ENCODE measurements at regions not wholly inside any gene's neighbourhood (a gene's known extent, or its start where the extent isn't known, plus 50 kb on each side); places are given as distances from the start of the nearest gene placed in this dataset.

GRCh38 chr5:7976411-7977190, 107.7 kb downstream of the MTRR start:
- H3K4me3 Mint-ChIP-seq, result no peak overlapping the region
- no peaks in the 10 kb centered on the region for H3K4me1 Mint-ChIP-seq (ENCODE audit: low read depth)
- H3K9me3 Mint-ChIP-seq, result peaks cover 4% of the 10 kb centered on the region; the same call in 1 of the 2 replicates
- no peak overlapping the region for H3K27ac Mint-ChIP-seq
- H3K36me3 Mint-ChIP-seq (ENCODE audit: low read depth), result no peaks in the 10 kb centered on the region
- TF ChIP-seq CTCF (IDR thresholded peaks at IDR 0.05), result no peak
- DNase-seq, result no peak
- H3K27me3 Mint-ChIP-seq (ENCODE audit: insufficient read depth), result no peaks in the 10 kb centered on the region; the same call in 1 of the 2 replicates

- TF ChIP-seq CTCF (IDR thresholded peaks at IDR 0.05), result no peak
- Mint-ChIP-seq H3K4me3 (no peak overlapping the region), H3K27ac (no peak overlapping the region), H3K27me3 (ENCODE audit: insufficient read depth) (peaks cover under 1% of the 10 kb centered on the region), H3K9me3 (peaks cover 11% of the 10 kb centered on the region; the same call in 1 of the 2 replicates), H3K4me1 (ENCODE audit: low read depth) (no peaks in the 10 kb centered on the region), H3K36me3 (ENCODE audit: low read depth) (no peaks in the 10 kb centered on the region)
- DNase-seq, result no peak
These were observed 109.2 kb downstream of the MTRR start for GRCh38 chr5:7978114-7978513.

GRCh38 chr5:7978991-7979390, 110.0 kb downstream of the MTRR start:
- no peak overlapping the region for H3K27ac Mint-ChIP-seq
- H3K27me3 Mint-ChIP-seq (ENCODE audit: insufficient read depth), result peaks cover 2% of the 10 kb centered on the region
- no peaks in the 10 kb centered on the region for H3K4me1 Mint-ChIP-seq (ENCODE audit: low read depth)
- no peak for DNase-seq
- peaks cover 11% of the 10 kb centered on the region; the same call in 1 of the 2 replicates for H3K9me3 Mint-ChIP-seq
- no peak overlapping the region for H3K4me3 Mint-ChIP-seq
- no peak for TF ChIP-seq CTCF (IDR thresholded peaks at IDR 0.05)
- no peaks in the 10 kb centered on the region for H3K36me3 Mint-ChIP-seq (ENCODE audit: low read depth)

GRCh38 chr5:7980881-7981280, 111.9 kb downstream of the MTRR start:
- H3K27me3 Mint-ChIP-seq (ENCODE audit: insufficient read depth), result peaks cover 2% of the 10 kb centered on the region
- no peak for TF ChIP-seq CTCF (IDR thresholded peaks at IDR 0.05)
- H3K36me3 Mint-ChIP-seq (ENCODE audit: low read depth), result no peaks in the 10 kb centered on the region
- H3K4me1 Mint-ChIP-seq (ENCODE audit: low read depth), result no peaks in the 10 kb centered on the region
- peaks cover 11% of the 10 kb centered on the region; the same call in 1 of the 2 replicates for H3K9me3 Mint-ChIP-seq
- DNase-seq, result no peak
- H3K27ac Mint-ChIP-seq, result no peak overlapping the region
- no peak overlapping the region for H3K4me3 Mint-ChIP-seq

GRCh38 chr5:7983433-7983832, 114.5 kb downstream of the MTRR start:
- no peak overlapping the region for H3K4me3 Mint-ChIP-seq
- no peak for DNase-seq
- no peak for TF ChIP-seq CTCF (IDR thresholded peaks at IDR 0.05)
- no peaks in the 10 kb centered on the region for H3K36me3 Mint-ChIP-seq (ENCODE audit: low read depth)
- no peak overlapping the region for H3K27ac Mint-ChIP-seq
- peaks cover 11% of the 10 kb centered on the region; the same call in 1 of the 2 replicates for H3K9me3 Mint-ChIP-seq
- H3K4me1 Mint-ChIP-seq (ENCODE audit: low read depth), result no peaks in the 10 kb centered on the region
- peaks cover 3% of the 10 kb centered on the region for H3K27me3 Mint-ChIP-seq (ENCODE audit: insufficient read depth)
